ENCODE measurements at regions not wholly inside any gene's neighbourhood (a gene's known extent, or its start where the extent isn't known, plus 50 kb on each side); places are given as distances from the start of the nearest gene placed in this dataset.

- H3K79me2 ChIP-seq (ENCODE audit: control insufficient read depth, insufficient read depth, low read length), result no peaks in the 10 kb centered on the region
- RAD21 ChIA-PET (ENCODE audit: unreplicated experiment), result no interaction called here
- ATAC-seq (no peak), DNase-seq (ENCODE audit: low read depth, low spot score) (no peak), FAIRE-seq (no peak)
- H3K9me3 ChIP-seq (replicated peaks; ENCODE audit: control insufficient read depth, insufficient read depth, low read length), result no peaks in the 10 kb centered on the region
- POLR2A ChIA-PET, result no interaction called here
- BruUV-seq (replicated peaks), result no TSS peak
- no peak overlapping the region for H2AFZ ChIP-seq (ENCODE audit: control insufficient read depth, low read depth, low read length)
- no peaks in the 10 kb centered on the region for H3K4me1 ChIP-seq (ENCODE audit: control insufficient read depth, insufficient read depth, low read length)
- no peak overlapping the region for H3K9ac ChIP-seq (ENCODE audit: control insufficient read depth, insufficient read depth, low read length)
- CTCF ChIA-PET, result no interaction called here
- H3K27me3 ChIP-seq (replicated peaks in 1 of 2; ENCODE audit: control insufficient read depth in 2 of 2, insufficient read depth in 2 of 2, low read length in 1 of 2), result no peaks in the 10 kb centered on the region; a peak in 2 of 4 replicates
- 81% methylated on average over 11 of the region's 11 CpGs for WGBS (ENCODE audit: insufficient coverage, insufficient replicate concordance, low lambda C conversion rate, missing lambda C conversion rate)
- H3K4me3 ChIP-seq, result no peak overlapping the region
- no peak overlapping the region for H3K4me2 ChIP-seq (ENCODE audit: control insufficient read depth, insufficient read depth)
- TF ChIP-seq SMC3 (IDR thresholded peaks at IDR 0.05; ENCODE audit: borderline replicate concordance, low read length) (no peak), SP1 (IDR thresholded peaks at IDR 0.05; ENCODE audit: low read depth, low read length) (no peak), JUNB (IDR thresholded peaks at IDR 0.05) (no peak), MXI1 (IDR thresholded peaks at IDR 0.05; ENCODE audit: low read depth, low read length) (no peak), MYC (IDR thresholded peaks at IDR 0.05; ENCODE audit: insufficient read depth, insufficient read length, insufficient replicate concordance, low read length, severe bottlenecking) (no peak), E4F1 (IDR thresholded peaks at IDR 0.05; ENCODE audit: borderline replicate concordance, partially characterized antibody) (no peak), KAT2A (conservative IDR thresholded peaks at IDR 0.05; ENCODE audit: control insufficient read depth, low read depth, low read length) (no peak), BACH1 (IDR thresholded peaks at IDR 0.05; ENCODE audit: borderline replicate concordance) (no peak), ESRRA (IDR thresholded peaks at IDR 0.05; ENCODE audit: low read length) (no peak), TCF7 (IDR thresholded peaks at IDR 0.05; ENCODE audit: borderline replicate concordance) (no peak), SREBF2 (IDR thresholded peaks at IDR 0.05; ENCODE audit: low read length) (no peak), CREB1 (IDR thresholded peaks at IDR 0.05; ENCODE audit: low read depth) (no peak), TCF3 (IDR thresholded peaks at IDR 0.05; ENCODE audit: borderline replicate concordance, insufficient read depth, low read depth, low read length) (no peak), IRF5 (IDR thresholded peaks at IDR 0.05; ENCODE audit: borderline replicate concordance) (no peak), JUND (IDR thresholded peaks at IDR 0.05; ENCODE audit: low read depth, low read length) (no peak), REST (IDR thresholded peaks at IDR 0.05; ENCODE audit: low read depth, low read length) (no peak), SUPT20H (IDR thresholded peaks at IDR 0.05; ENCODE audit: borderline replicate concordance, control insufficient read depth, low read depth, low read length) (no peak)
- SMC1A ChIA-PET (ENCODE audit: uncharacterized antibody, unreplicated experiment), result no interaction called here
- H4K20me1 ChIP-seq (ENCODE audit: control insufficient read depth, insufficient read depth), result no peaks in the 10 kb centered on the region
- H3K36me3 ChIP-seq (ENCODE audit: control insufficient read depth in 2 of 2, insufficient read depth in 2 of 2, low read length in 1 of 2), result no peaks in the 10 kb centered on the region
- no peak overlapping the region for H3K27ac ChIP-seq (ENCODE audit: control insufficient read depth, insufficient read depth)
- intact Hi-C loops (cut with micrococcal nuclease; ENCODE audit: unreplicated experiment) (no loop called here), in situ Hi-C loops (cut with MboI) (no loop called here)
These were observed 517.5 kb downstream of the PREX1 start for GRCh38 chr20:48310305-48310704.
